HCT116 (cell line): ENCODE measurements at regions not wholly inside any gene's neighbourhood (a gene's known extent, or its start where the extent isn't known, plus 50 kb on each side); places are given as distances from the start of the nearest gene placed in this dataset.

Experiments
- ATAC-seq: fragments of 200-7000 bp; cut with Tn5 transposase; 2 replicates; pipeline ENCODE4 v1.9.1; 2020; ENCODE audit warnings: mild to moderate bottlenecking, moderate library complexity
- BruUV-seq: library from RNA; stranded (reverse); fragments of 400-500 nt; replicated peaks from 2 replicates; lab custom pipeline; 2021; lab: Mats Ljungman, UMichigan
- CTCF ChIA-PET: fragments of 300-600 bp; sonication (Branson Sonifier 250); formaldehyde crosslinking; loops from one replicate; lab custom pipeline; 2021; ENCODE audit warnings: antibody characterized with exemption; lab: Charles Lee
- POLR2A ChIA-PET: fragments of 300-600, 350-600 bp; sonication (Branson Sonifier 250); formaldehyde crosslinking; loops from one replicate; lab custom pipeline; 2021; ENCODE audit warnings: antibody characterized with exemption; lab: Charles Lee
- RAD21 ChIA-PET, 2 experiments: fragments of 300-600 bp; sonication (Branson Sonifier 250); formaldehyde crosslinking; loops; one replicate each; lab custom pipeline; 2023; ENCODE audit warnings: low total read pairs in 2 of 2; ENCODE audit not compliant: uncharacterized antibody in 2 of 2, unreplicated experiment in 2 of 2, low non-redundant PET in 1 of 2; lab: Charles Lee
- DNase-seq: peaks from one replicate; pipeline ENCODE4 v3.0.0-alpha.2; 2010; ENCODE audit warnings: low read depth, low spot score
- H2AFZ ChIP-seq: fragments of 200-600 bp; shearing (Covaris generic), sonication (generic); 2 replicates; pipeline ENCODE4 v1.6.1; 2017; ENCODE audit warnings: low read depth, mixed run types, mixed read lengths, antibody characterized with exemption, low read length; ENCODE audit not compliant: poor library complexity, severe bottlenecking
- H3K27ac ChIP-seq: 2 replicates; pipeline ENCODE4 v1.5.1; 2012; ENCODE audit warnings: low read depth, low read length
- H3K27me3 ChIP-seq: fragments of 200-600 bp; sonication (generic); 2 replicates; pipeline ENCODE4 v1.6.1; 2016; ENCODE audit warnings: mixed run types, low read length, mixed read lengths; ENCODE audit not compliant: insufficient read depth
- H3K36me3 ChIP-seq, 2 experiments: fragments of 200-500 bp in 1 of 2; fragments of 200-600 bp in 1 of 2; sonication (Bioruptor generic) in 1 of 2; sonication (generic) in 1 of 2; 2 replicates each; pipeline versions ENCODE4 v1.5.1 to v1.6.1; 2014 to 2016; ENCODE audit warnings: low read length in 2 of 2, inconsistent platforms in 1 of 2, mixed read lengths in 1 of 2, mixed run types in 1 of 2; ENCODE audit not compliant: insufficient read depth in 2 of 2, control insufficient read depth in 1 of 2
- H3K4me1 ChIP-seq, 2 experiments: fragments of 200-600 bp in 1 of 2; sonication (generic) in 1 of 2; 2 replicates each; pipeline versions ENCODE4 v1.5.1 to v1.6.1; 2012 to 2017; ENCODE audit warnings: low read length in 2 of 2, inconsistent platforms in 1 of 2, mild to moderate bottlenecking in 1 of 2, mixed read lengths in 1 of 2, mixed run types in 1 of 2, moderate library complexity in 1 of 2; ENCODE audit not compliant: insufficient read depth in 2 of 2, control insufficient read depth in 1 of 2
- H3K4me2 ChIP-seq: fragments of 200-600 bp; sonication (generic); 2 replicates; pipeline ENCODE4 v1.6.1; 2017; ENCODE audit warnings: mixed run types, low read length, mixed read lengths
- H3K4me3 ChIP-seq, 2 experiments: fragments of 200-600 bp in 1 of 2; sonication (generic) in 1 of 2; replicated peaks in 1 of 2; 2 replicates each; pipeline ENCODE4 v1.5.1; 2011 to 2016; ENCODE audit warnings: low read length in 2 of 2, control low read depth in 1 of 2, low read depth in 1 of 2, mild to moderate bottlenecking in 1 of 2, mixed read lengths in 1 of 2, mixed run types in 1 of 2
- H3K79me2 ChIP-seq: fragments of 200-600 bp; sonication (generic); 2 replicates; pipeline ENCODE4 v1.6.1; 2017; ENCODE audit warnings: mild to moderate bottlenecking, mixed run types, low read length, moderate library complexity, mixed read lengths; ENCODE audit not compliant: insufficient read depth
- H3K9ac ChIP-seq: fragments of 200-600 bp; sonication (generic); 2 replicates; pipeline ENCODE4 v1.6.1; 2016; ENCODE audit warnings: low read length, mixed read lengths
- H3K9me2 ChIP-seq: fragments of 200-600 bp; sonication (generic), shearing (Covaris generic); 2 replicates; pipeline ENCODE4 v1.6.1; 2017; ENCODE audit warnings: mixed run types, mild to moderate bottlenecking, moderate library complexity; ENCODE audit not compliant: insufficient read depth
- H3K9me3 ChIP-seq, 2 experiments: fragments of 200-500 bp in 1 of 2; fragments of 200-600 bp in 1 of 2; sonication (Bioruptor generic) in 1 of 2; sonication (generic) in 1 of 2; 2 replicates each; pipeline ENCODE4 v1.6.1; 2014 to 2017; ENCODE audit warnings: low read length in 2 of 2, mixed read lengths in 2 of 2, inconsistent platforms in 1 of 2, low read depth in 1 of 2, mild to moderate bottlenecking in 1 of 2, mixed run types in 1 of 2, moderate library complexity in 1 of 2; ENCODE audit not compliant: control insufficient read depth in 1 of 2, insufficient read depth in 1 of 2
- H4K20me1 ChIP-seq: fragments of 200-600 bp; sonication (generic), shearing (Covaris generic); 2 replicates; pipeline ENCODE4 v1.6.1; 2017; ENCODE audit warnings: mixed run types, mild to moderate bottlenecking, moderate library complexity; ENCODE audit not compliant: insufficient read depth
- ATF3 ChIP-seq: IDR thresholded peaks from 2 replicates; pipeline ENCODE4 v1.6.1; 2012
- CBX3 ChIP-seq: IDR thresholded peaks from 2 replicates; pipeline ENCODE4 v1.6.1; 2012; ENCODE audit warnings: low read depth
- CTCF ChIP-seq, 3 experiments: fragments of 200-600 bp in 1 of 3; sonication (generic) in 1 of 3; IDR thresholded peaks in 2 of 3; conservative IDR thresholded peaks in 1 of 3; 2 replicates each; pipeline ENCODE4 v1.5.1; 2012 to 2017; ENCODE audit warnings: low read depth in 2 of 3, low read length in 2 of 3, antibody characterized with exemption in 1 of 3, borderline replicate concordance in 1 of 3, control low read depth in 1 of 3, mild to moderate bottlenecking in 1 of 3, mixed read lengths in 1 of 3, mixed run types in 1 of 3, moderate library complexity in 1 of 3; ENCODE audit not compliant: insufficient read depth in 1 of 3
- EZH2 ChIP-seq: fragments of 200-600 bp; sonication (generic); IDR thresholded peaks from 2 replicates; pipeline ENCODE4 v1.6.1; 2017; ENCODE audit warnings: antibody characterized with exemption, mixed run types
- EZH2phosphoT487 ChIP-seq: fragments of 200-600 bp; IDR thresholded peaks from 2 replicates; pipeline ENCODE4 v1.6.1; 2018; ENCODE audit warnings: antibody characterized with exemption, borderline replicate concordance
- POLR2A ChIP-seq: IDR thresholded peaks from 2 replicates; pipeline ENCODE4 v1.7.0; 2011; ENCODE audit warnings: borderline replicate concordance; ENCODE audit not compliant: insufficient read depth, insufficient read length; ENCODE audit errors: extremely low read depth
- POLR2AphosphoS5 ChIP-seq: IDR thresholded peaks from 2 replicates; pipeline ENCODE4 v1.6.1; 2011; ENCODE audit warnings: mild to moderate bottlenecking, low read depth, low read length, moderate library complexity
- RAD21 ChIP-seq: IDR thresholded peaks from 2 replicates; pipeline ENCODE4 v1.6.1; 2012; ENCODE audit warnings: low read depth, mild to moderate bottlenecking
- REST ChIP-seq: IDR thresholded peaks from 2 replicates; pipeline ENCODE4 v1.6.1; 2012; ENCODE audit warnings: low read depth
- SIN3A ChIP-seq: IDR thresholded peaks from 2 replicates; pipeline ENCODE4 v1.6.1; 2012; ENCODE audit warnings: low read depth
- SP1 ChIP-seq: IDR thresholded peaks from 2 replicates; pipeline ENCODE4 v1.6.1; 2012; ENCODE audit warnings: low read depth
- SRF ChIP-seq: IDR thresholded peaks from 2 replicates; pipeline ENCODE4 v1.6.1; 2012; ENCODE audit warnings: low read depth
- TCF7L2 ChIP-seq: IDR thresholded peaks from 2 replicates; pipeline ENCODE4 v1.7.0; 2011; ENCODE audit warnings: borderline replicate concordance, inconsistent platforms; ENCODE audit not compliant: insufficient read depth, insufficient read length; ENCODE audit errors: extremely low read depth
- ZNF274 ChIP-seq: fragments of 200-500 bp; sonication (Bioruptor generic); IDR thresholded peaks from 2 replicates; pipeline ENCODE4 v1.6.1; 2014; ENCODE audit warnings: mild to moderate bottlenecking, low read depth, low read length, inconsistent platforms
- intact Hi-C: fragments of 100-400 bp; cut with micrococcal nuclease; formaldehyde crosslinking; loops from 2 replicates; pipeline ENCODE4 v1.10.0; 2022

GRCh38 chr14:26729851-26730250 is 132.0 kb upstream of the NOVA1 start:
- TF ChIP-seq CBX3 (no peak), RAD21 (no peak), ZNF274 (no peak), SIN3A (no peak), POLR2A (no peak), ATF3 (no peak), SP1 (no peak), TCF7L2 (no peak), POLR2AphosphoS5 (no peak), REST (no peak), CTCF (IDR thresholded peaks at IDR 0.05 in 2 of 3, conservative IDR thresholded peaks at IDR 0.05 in 1 of 3; ENCODE audit: borderline replicate concordance in 1 of 3, insufficient read depth in 1 of 3, low read depth in 2 of 3, low read length in 2 of 3) (no peak), EZH2phosphoT487 (no peak), SRF (no peak), EZH2 (no peak)
- no peak for DNase-seq
- no TSS peak for BruUV-seq
- Histone ChIP-seq H3K4me2 (no peak overlapping the region), H4K20me1 (no peaks in the 10 kb centered on the region), H3K4me3 (no peak overlapping the region), H3K4me1 (no peaks in the 10 kb centered on the region), H3K27me3 (no peaks in the 10 kb centered on the region), H2AFZ (no peak overlapping the region), H3K27ac (no peak overlapping the region), H3K9ac (no peak overlapping the region), H3K9me2 (no peaks in the 10 kb centered on the region), H3K79me2 (no peaks in the 10 kb centered on the region), H3K36me3 (no peaks in the 10 kb centered on the region), H3K9me3 (peaks cover 0 to 37% of the 10 kb centered on the region in 2 experiments; a peak in 2 of 4 replicates)
- ATAC-seq, result no peak
- POLR2A ChIA-PET, result no interaction called here
- RAD21 ChIA-PET, result no interaction called here
- CTCF ChIA-PET, result no interaction called here
- intact Hi-C loops, result no loop called here
